Neuronal stem cell (in vitro differentiated cells): ENCODE measurements at regions not wholly inside any gene's neighbourhood (a gene's known extent, or its start where the extent isn't known, plus 50 kb on each side); places are given as distances from the start of the nearest gene placed in this dataset.

Source experiments
- DNase-seq: peaks from one replicate; pipeline ENCODE4 v3.0.0-alpha.2; 2013; ENCODE audit warnings: low spot score
- H2AFZ ChIP-seq: one replicate; pipeline ENCODE4 v1.6.1; 2013; ENCODE audit warnings: mild to moderate bottlenecking, low read length, inconsistent platforms
- H2AK5ac ChIP-seq: 2 replicates; pipeline ENCODE4 v1.6.1; 2013; ENCODE audit warnings: low read depth, mild to moderate bottlenecking, inconsistent platforms, low read length, moderate library complexity, mixed read lengths
- H2BK120ac ChIP-seq: 2 replicates; pipeline ENCODE4 v1.6.1; 2013; ENCODE audit warnings: low read depth, mild to moderate bottlenecking, inconsistent platforms, low read length, moderate library complexity, mixed read lengths
- H2BK12ac ChIP-seq: one replicate; pipeline ENCODE4 v1.6.1; 2013; ENCODE audit warnings: low read length, inconsistent platforms
- H2BK15ac ChIP-seq: 2 replicates; pipeline ENCODE4 v1.6.1; 2013; ENCODE audit warnings: mild to moderate bottlenecking, low read length, inconsistent platforms, mixed read lengths
- H2BK5ac ChIP-seq: one replicate; pipeline ENCODE4 v1.6.1; 2013; ENCODE audit warnings: inconsistent platforms, mild to moderate bottlenecking, low read length, moderate library complexity
- H3K14ac ChIP-seq: one replicate; pipeline ENCODE4 v1.6.1; 2013; ENCODE audit warnings: low read length, inconsistent platforms
- H3K18ac ChIP-seq: 2 replicates; pipeline ENCODE4 v1.6.1; 2013; ENCODE audit warnings: low read length, inconsistent platforms
- H3K23ac ChIP-seq: 2 replicates; pipeline ENCODE4 v1.6.1; 2013; ENCODE audit warnings: low read depth, mild to moderate bottlenecking, mixed read lengths, low read length, inconsistent platforms; ENCODE audit not compliant: poor library complexity
- H3K27ac ChIP-seq: replicated peaks from 3 replicates; pipeline ENCODE4 v1.5.1; 2013; ENCODE audit warnings: low read length, inconsistent platforms
- H3K27me3 ChIP-seq, 3 experiments: 2 replicates each; pipeline ENCODE4 v1.6.1; 2013; ENCODE audit warnings: low read length in 3 of 3, mild to moderate bottlenecking in 2 of 3, inconsistent platforms in 1 of 3, low read depth in 1 of 3, mixed read lengths in 1 of 3, moderate library complexity in 1 of 3; ENCODE audit not compliant: control insufficient read depth in 3 of 3, insufficient read depth in 3 of 3
- H3K36me3 ChIP-seq, 2 donors: replicated peaks in 1 of 2; 2 replicates each; pipeline ENCODE4 v1.6.1; 2013; ENCODE audit warnings: low read length in 2 of 2; ENCODE audit not compliant: control insufficient read depth in 2 of 2, insufficient read depth in 2 of 2
- H3K4ac ChIP-seq: 2 replicates; pipeline ENCODE4 v1.6.1; 2013; ENCODE audit warnings: inconsistent platforms, mild to moderate bottlenecking, low read length, moderate library complexity
- H3K4me1 ChIP-seq, 2 donors: 1 replicate in 1 of 2; 2 replicates in 1 of 2; pipeline ENCODE4 v1.6.1; 2013; ENCODE audit warnings: low read length in 2 of 2, low read depth in 1 of 2; ENCODE audit not compliant: control insufficient read depth in 2 of 2, insufficient read depth in 1 of 2
- H3K4me2 ChIP-seq: one replicate; pipeline ENCODE4 v1.6.1; 2013; ENCODE audit warnings: mild to moderate bottlenecking, low read length, inconsistent platforms; ENCODE audit not compliant: insufficient read depth, poor library complexity, severe bottlenecking
- H3K4me3 ChIP-seq, 2 donors: 2 replicates each; pipeline ENCODE4 v1.5.1; 2013; ENCODE audit warnings: low read length in 2 of 2, mild to moderate bottlenecking in 2 of 2, inconsistent platforms in 1 of 2, moderate library complexity in 1 of 2
- H3K79me1 ChIP-seq: one replicate; pipeline ENCODE4 v1.6.1; 2013; ENCODE audit warnings: low read depth, mild to moderate bottlenecking, inconsistent platforms, low read length, moderate library complexity
- H3K9ac ChIP-seq: one replicate; pipeline ENCODE4 v1.6.1; 2013; ENCODE audit warnings: mild to moderate bottlenecking, low read depth, low read length, inconsistent platforms; ENCODE audit not compliant: poor library complexity
- H3K9me3 ChIP-seq, 2 donors: replicated peaks in 1 of 2; 2 replicates each; pipeline versions ENCODE3 to v1.6.1; 2013; ENCODE audit warnings: low read length in 2 of 2, mild to moderate bottlenecking in 2 of 2, inconsistent platforms in 1 of 2, low read depth in 1 of 2, mixed read lengths in 1 of 2, moderate library complexity in 1 of 2; ENCODE audit not compliant: control insufficient read depth in 2 of 2, insufficient read depth in 1 of 2
- H4K8ac ChIP-seq: one replicate; pipeline ENCODE4 v1.6.1; 2013; ENCODE audit warnings: low read depth, mild to moderate bottlenecking, inconsistent platforms, low read length, moderate library complexity
- H4K91ac ChIP-seq: one replicate; pipeline ENCODE4 v1.6.1; 2013; ENCODE audit warnings: low read length, low read depth, mild to moderate bottlenecking, inconsistent platforms; ENCODE audit not compliant: poor library complexity
- WGBS, 2 donors: extraction: QIAGEN DNeasy Blood & Tissue Kit; methylation state at CpG; one replicate each; pipeline ENCODE4 v1.1.7; 2013; ENCODE audit warnings: missing lambda C conversion rate in 2 of 2, mixed read lengths in 1 of 2; ENCODE audit not compliant: insufficient read length in 2 of 2, insufficient replicate concordance in 1 of 2; ENCODE audit errors: extremely low coverage in 2 of 2; 5-methylcytosine and 5-hydroxymethylcytosine counted together

DNA sequence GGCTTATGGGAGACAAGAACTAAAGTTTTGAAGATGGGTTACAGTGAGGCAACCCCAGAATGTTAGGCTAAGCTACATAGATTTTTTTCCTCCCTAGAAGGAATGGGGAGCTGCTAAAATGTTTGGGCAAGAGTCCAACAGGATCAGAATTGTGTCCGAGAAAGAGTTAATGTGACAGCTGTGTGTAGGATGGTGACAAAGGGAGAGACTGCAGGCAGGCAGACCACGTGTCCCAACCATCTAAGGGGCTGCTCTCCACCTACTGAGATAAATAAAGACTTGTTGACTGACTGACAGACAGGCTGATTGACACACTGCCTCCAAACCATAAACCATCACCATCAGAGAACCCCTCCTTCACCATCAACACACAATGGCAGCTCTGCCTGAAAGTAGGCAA is 133.7 kb upstream of the CTTNBP2NL start:
- H3K27me3 ChIP-seq, result peaks cover 0 to 5% (median 0%) of the 10 kb centered on the region in 3 experiments
- H4K91ac ChIP-seq, result no peak overlapping the region
- H4K8ac ChIP-seq, result no peak overlapping the region
- H3K4me2 ChIP-seq, result no peak overlapping the region
- no peaks in the 10 kb centered on the region for H3K79me1 ChIP-seq
- no peak overlapping the region for H3K9ac ChIP-seq
- no peak overlapping the region for H3K4ac ChIP-seq
- no peaks in the 10 kb centered on the region for H3K36me3 ChIP-seq
- H2BK12ac ChIP-seq, result no peak overlapping the region
- no peak overlapping the region for H2BK120ac ChIP-seq
- H3K27ac ChIP-seq, result no peak overlapping the region
- WGBS, 2 donors, result no CpG with 5 or more reads among the region's 2 CpGs
- H3K14ac ChIP-seq, result no peak overlapping the region
- no peak overlapping the region for H3K23ac ChIP-seq
- H2BK5ac ChIP-seq, result no peak overlapping the region
- no peak overlapping the region for H3K4me3 ChIP-seq
- no peak for DNase-seq
- H3K4me1 ChIP-seq, result peaks cover 5 to 15% of the 10 kb centered on the region in 2 donors
- no peak overlapping the region for H2BK15ac ChIP-seq
- no peaks in the 10 kb centered on the region for H3K9me3 ChIP-seq
- H2AFZ ChIP-seq, result no peak overlapping the region
- H2AK5ac ChIP-seq, result no peak overlapping the region
- no peak overlapping the region for H3K18ac ChIP-seq

DNA sequence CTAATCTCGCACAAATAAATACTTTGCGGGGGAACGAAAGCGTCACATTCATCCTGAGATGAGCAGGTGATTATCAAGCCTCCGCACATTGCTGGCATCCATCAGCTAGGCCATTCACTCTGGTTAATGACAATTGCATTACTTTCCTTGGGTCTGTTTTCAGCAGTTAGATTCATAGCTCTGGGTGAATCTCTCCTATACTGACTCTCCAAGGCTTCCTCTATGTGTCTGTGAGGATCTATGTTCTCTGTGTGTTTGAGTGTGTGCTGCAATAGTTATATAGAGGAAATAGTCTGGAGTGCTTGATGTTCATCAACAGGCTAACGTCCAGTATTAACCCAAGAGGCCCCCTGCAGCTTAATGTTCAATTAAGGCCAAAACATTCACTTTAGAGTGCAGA is 133.0 kb upstream of the CTTNBP2NL start:
- no peaks in the 10 kb centered on the region for H3K79me1 ChIP-seq
- no peaks in the 10 kb centered on the region for H3K9me3 ChIP-seq
- H3K4ac ChIP-seq, result no peak overlapping the region
- no peak overlapping the region for H2AFZ ChIP-seq
- no peak overlapping the region for H4K91ac ChIP-seq
- no peak overlapping the region for H3K9ac ChIP-seq
- no peak overlapping the region for H3K4me2 ChIP-seq
- peaks cover 0 to 5% (median 0%) of the 10 kb centered on the region in 3 experiments for H3K27me3 ChIP-seq
- no peak overlapping the region for H2BK5ac ChIP-seq
- WGBS, 2 donors, result no CpG with 5 or more reads among the region's 6 CpGs
- no peak overlapping the region for H4K8ac ChIP-seq
- peaks cover 5 to 15% of the 10 kb centered on the region in 2 donors for H3K4me1 ChIP-seq
- H2BK15ac ChIP-seq, result no peak overlapping the region
- H2AK5ac ChIP-seq, result no peak overlapping the region
- DNase-seq, result no peak
- no peak overlapping the region for H3K18ac ChIP-seq
- H3K23ac ChIP-seq, result no peak overlapping the region
- H2BK12ac ChIP-seq, result no peak overlapping the region
- no peak overlapping the region for H3K14ac ChIP-seq
- no peak overlapping the region for H3K27ac ChIP-seq
- H2BK120ac ChIP-seq, result no peak overlapping the region
- no peak overlapping the region for H3K4me3 ChIP-seq
- no peaks in the 10 kb centered on the region for H3K36me3 ChIP-seq

DNA sequence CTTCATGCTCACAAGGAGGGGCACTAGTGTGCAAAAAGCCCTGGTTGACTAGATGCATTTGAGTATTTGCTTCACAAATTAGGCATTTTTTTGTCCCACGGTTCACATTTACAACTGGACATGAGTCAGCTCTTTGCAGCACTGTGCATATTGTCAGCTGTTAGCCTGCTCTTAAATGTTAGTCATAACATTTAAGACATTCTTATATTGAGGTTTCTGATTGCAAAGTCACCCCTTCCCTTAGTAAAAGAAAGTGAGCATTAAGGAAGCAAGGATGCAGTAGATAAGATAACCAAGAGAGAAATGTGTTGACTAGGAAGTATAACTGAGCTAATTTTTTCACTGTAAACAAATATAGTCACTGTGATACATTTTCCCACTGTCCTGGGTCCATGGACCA is 132.6 kb upstream of the CTTNBP2NL start:
- H2BK5ac ChIP-seq, result no peak overlapping the region
- no peak overlapping the region for H4K91ac ChIP-seq
- H2AK5ac ChIP-seq, result no peak overlapping the region
- no peak overlapping the region for H2AFZ ChIP-seq
- peaks cover 5 to 15% of the 10 kb centered on the region in 2 donors for H3K4me1 ChIP-seq
- no peak overlapping the region for H3K14ac ChIP-seq
- no peak overlapping the region for H2BK15ac ChIP-seq
- no peaks in the 10 kb centered on the region for H3K79me1 ChIP-seq
- H3K4me3 ChIP-seq, result no peak overlapping the region
- no peak overlapping the region for H3K18ac ChIP-seq
- H3K27ac ChIP-seq, result no peak overlapping the region
- H3K4me2 ChIP-seq, result no peak overlapping the region
- H3K27me3 ChIP-seq, result peaks cover 0 to 5% (median 0%) of the 10 kb centered on the region in 3 experiments
- no peak overlapping the region for H2BK12ac ChIP-seq
- H2BK120ac ChIP-seq, result no peak overlapping the region
- H3K9ac ChIP-seq, result no peak overlapping the region
- no peaks in the 10 kb centered on the region for H3K9me3 ChIP-seq
- no peak overlapping the region for H4K8ac ChIP-seq
- H3K23ac ChIP-seq, result no peak overlapping the region
- no peak for DNase-seq
- no CpG with 5 or more reads among the region's 1 CpG for WGBS, 2 donors
- H3K4ac ChIP-seq, result no peak overlapping the region
- no peaks in the 10 kb centered on the region for H3K36me3 ChIP-seq

DNA sequence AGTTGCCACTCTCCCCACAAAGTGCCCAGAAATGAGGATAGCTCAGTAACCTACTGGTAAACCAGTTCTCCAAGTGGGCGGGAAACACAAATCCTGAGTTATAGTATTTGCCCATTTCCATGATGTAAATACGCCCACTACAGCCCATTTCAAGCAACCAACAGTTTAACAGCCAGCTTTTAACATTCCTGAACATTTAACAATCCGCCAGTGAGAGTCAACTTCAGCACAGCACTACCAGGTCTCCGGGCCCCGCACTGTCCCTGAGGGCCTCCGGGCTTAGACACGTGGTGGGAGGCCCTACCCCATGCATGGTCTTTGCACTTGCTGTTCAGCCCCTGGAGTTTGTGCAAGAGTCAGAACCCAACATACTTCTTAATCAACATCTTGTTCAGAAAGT is 132.0 kb upstream of the CTTNBP2NL start:
- H2AFZ ChIP-seq, result no peak overlapping the region
- H2BK12ac ChIP-seq, result no peak overlapping the region
- H3K27ac ChIP-seq, result no peak overlapping the region
- no peak overlapping the region for H3K4me2 ChIP-seq
- no peak overlapping the region for H3K4me3 ChIP-seq
- no CpG with 5 or more reads among the region's 7 CpGs for WGBS, 2 donors
- H3K14ac ChIP-seq, result no peak overlapping the region
- H3K27me3 ChIP-seq, result peaks cover 0 to 5% (median 0%) of the 10 kb centered on the region in 3 experiments
- H3K18ac ChIP-seq, result no peak overlapping the region
- no peak overlapping the region for H2BK5ac ChIP-seq
- H2BK120ac ChIP-seq, result no peak overlapping the region
- peaks cover 5 to 15% of the 10 kb centered on the region in 2 donors for H3K4me1 ChIP-seq
- no peak overlapping the region for H3K23ac ChIP-seq
- DNase-seq, result no peak
- no peaks in the 10 kb centered on the region for H3K79me1 ChIP-seq
- no peak overlapping the region for H3K9ac ChIP-seq
- no peak overlapping the region for H2BK15ac ChIP-seq
- H3K9me3 ChIP-seq, result no peaks in the 10 kb centered on the region
- H4K8ac ChIP-seq, result no peak overlapping the region
- no peak overlapping the region for H4K91ac ChIP-seq
- no peaks in the 10 kb centered on the region for H3K36me3 ChIP-seq
- no peak overlapping the region for H3K4ac ChIP-seq
- H2AK5ac ChIP-seq, result no peak overlapping the region
